ENCODE measurements at regions not wholly inside any gene's neighbourhood (a gene's known extent, or its start where the extent isn't known, plus 50 kb on each side); places are given as distances from the start of the nearest gene placed in this dataset.
A peak's percentile ranks its signal among the peaks of the same experiment; 100 is the strongest.

DNA sequence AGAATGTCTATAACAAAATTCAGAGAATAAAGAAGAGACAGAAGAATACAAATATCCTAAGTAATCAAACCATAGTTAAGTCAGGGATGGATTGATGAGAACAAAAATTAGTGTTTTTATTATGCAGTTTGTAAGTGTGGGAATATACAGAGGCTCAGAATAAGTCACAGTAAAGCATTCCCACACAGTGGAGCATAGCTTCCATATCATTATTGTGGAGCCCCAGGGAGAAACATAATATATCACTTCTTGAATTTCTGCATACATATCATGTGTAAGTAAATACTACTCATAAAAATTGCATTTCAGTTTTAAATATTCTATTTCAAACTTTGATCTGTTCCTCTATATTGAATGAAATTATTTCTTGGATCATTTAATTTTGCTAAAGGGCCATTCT, 790.4 kb downstream of the PLA2G4A start:
- Histone ChIP-seq H3K4me3 (no peak overlapping the region), H3K27ac (no peak overlapping the region), H3K36me3 (ENCODE audit: low read depth) (no peaks in the 10 kb centered on the region), H3K9me2 (ENCODE audit: insufficient read depth) (no peaks in the 10 kb centered on the region), H2AFZ (no peak overlapping the region), H3K79me2 (ENCODE audit: insufficient read depth) (no peaks in the 10 kb centered on the region), H3F3A (ENCODE audit: insufficient read depth) (no peaks in the 10 kb centered on the region), H3K9me3 (ENCODE audit: low read depth) (no peaks in the 10 kb centered on the region), H4K20me1 (ENCODE audit: insufficient read depth) (no peaks in the 10 kb centered on the region), H3K4me1 (ENCODE audit: insufficient read depth) (no peaks in the 10 kb centered on the region), H3K9ac (no peak overlapping the region), H3K27me3 (replicated peaks; ENCODE audit: insufficient read depth) (no peaks in the 10 kb centered on the region), H3K4me2 (ENCODE audit: unreplicated experiment) (no peak overlapping the region)
- no peak for DNase-seq
- no peak for TF ChIP-seq EZH2phosphoT487 (IDR thresholded peaks at IDR 0.05; ENCODE audit: insufficient read depth, low read depth)
- no peak for TF ChIP-seq EZH2 (IDR thresholded peaks at IDR 0.05; ENCODE audit: insufficient read depth, poor library complexity, severe bottlenecking)
- in situ Hi-C loops (cut with MboI), result no loop called here

DNA sequence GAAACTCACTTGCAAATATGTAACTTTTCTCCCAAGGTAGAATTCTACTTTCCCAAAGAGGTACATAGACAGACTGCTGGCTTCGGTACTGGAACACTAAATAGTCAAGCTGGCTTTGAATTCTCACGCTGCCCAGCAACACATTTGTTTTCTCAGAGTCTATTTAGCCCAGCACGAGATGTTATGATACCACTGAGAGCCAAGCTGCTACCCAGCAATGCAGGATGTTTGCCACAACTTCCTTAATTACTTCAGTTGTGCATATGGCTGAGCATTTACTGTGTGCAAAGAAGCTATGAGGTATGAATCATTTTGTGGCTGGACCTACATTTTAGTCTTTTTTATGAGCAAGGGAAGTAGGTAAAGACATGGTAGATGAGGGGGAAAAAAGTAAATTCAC, 793.2 kb downstream of the PLA2G4A start:
- Histone ChIP-seq H3K27me3 (replicated peaks; ENCODE audit: insufficient read depth) (no peaks in the 10 kb centered on the region), H3K4me3 (no peak overlapping the region), H3K9ac (no peak overlapping the region), H3K79me2 (ENCODE audit: insufficient read depth) (no peaks in the 10 kb centered on the region), H4K20me1 (ENCODE audit: insufficient read depth) (no peaks in the 10 kb centered on the region), H3K27ac (no peak overlapping the region), H3K4me2 (ENCODE audit: unreplicated experiment) (no peak overlapping the region), H3K9me2 (ENCODE audit: insufficient read depth) (no peaks in the 10 kb centered on the region), H3K36me3 (ENCODE audit: low read depth) (no peaks in the 10 kb centered on the region), H3K9me3 (ENCODE audit: low read depth) (no peaks in the 10 kb centered on the region), H3K4me1 (ENCODE audit: insufficient read depth) (peaks cover 3% of the 10 kb centered on the region; the same call in 1 of the 2 replicates), H3F3A (ENCODE audit: insufficient read depth) (no peaks in the 10 kb centered on the region), H2AFZ (no peak overlapping the region)
- DNase-seq, result peak; percentile 30
- WGBS, 2 experiments (ENCODE audit: low coverage in 1 of 2, low lambda C conversion rate in 2 of 2, missing lambda C conversion rate in 2 of 2), result 29 to 35% methylated on average over 3 of the region's 3 CpGs
- TF ChIP-seq EZH2 (IDR thresholded peaks at IDR 0.05; ENCODE audit: insufficient read depth, poor library complexity, severe bottlenecking) (no peak), EZH2phosphoT487 (IDR thresholded peaks at IDR 0.05; ENCODE audit: insufficient read depth, low read depth) (no peak)
- in situ Hi-C loops (cut with MboI), result no loop called here

DNA sequence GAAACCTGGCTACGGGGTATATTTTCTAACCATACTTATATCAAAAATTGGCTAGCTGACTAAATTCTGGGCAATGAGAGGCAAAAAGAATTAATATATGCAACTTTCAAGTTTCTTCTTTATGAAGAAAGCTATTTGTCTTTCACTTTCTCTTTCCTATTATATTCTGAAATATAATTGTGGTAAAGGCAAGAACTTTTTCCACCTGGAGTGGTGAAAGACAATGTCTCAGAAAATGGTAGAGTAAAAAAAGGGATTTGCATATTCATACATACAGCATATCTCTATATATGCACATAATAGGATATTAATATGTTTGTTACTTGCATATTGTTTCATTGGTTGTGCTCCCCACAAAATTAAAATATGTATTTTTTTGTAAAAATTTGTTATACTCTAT, 793.8 kb downstream of the PLA2G4A start:
- H3K4me2 ChIP-seq (ENCODE audit: unreplicated experiment), result no peak overlapping the region

DNA sequence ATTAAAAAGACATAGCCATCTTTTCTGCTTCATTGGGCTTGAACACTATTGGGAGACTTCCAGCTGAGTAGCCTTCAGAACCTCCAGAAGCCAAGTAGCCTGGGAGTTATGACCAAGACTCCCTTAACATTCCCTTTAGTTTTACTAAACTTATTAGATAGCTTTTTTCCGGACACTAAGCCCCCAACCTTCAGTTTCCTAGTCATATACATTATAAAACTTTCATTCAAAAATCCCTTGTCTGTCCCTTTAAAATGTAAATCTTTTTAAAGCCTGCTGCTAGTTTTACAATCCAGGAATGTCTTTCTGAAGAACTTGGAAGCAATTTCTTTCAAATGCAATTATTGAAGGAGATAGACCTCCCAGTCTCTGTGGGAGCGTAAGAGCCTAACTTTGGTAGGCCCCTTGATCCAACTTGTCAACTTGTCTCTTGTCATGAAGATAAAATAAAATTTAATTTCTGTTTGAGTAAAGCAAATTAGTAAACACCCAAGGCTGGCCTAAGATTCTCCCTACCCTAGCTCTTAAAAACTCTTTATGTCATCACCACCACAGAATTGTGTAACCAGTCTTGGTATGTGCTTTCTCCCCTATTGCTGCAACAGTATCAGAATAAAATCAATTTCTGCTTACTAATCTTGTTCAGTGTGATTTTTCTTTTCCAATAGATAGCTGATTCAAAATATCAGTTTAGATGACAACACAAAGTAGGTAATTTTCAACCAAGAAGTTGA, 796.2 kb downstream of the PLA2G4A start:
- Histone ChIP-seq H3K9me2 (ENCODE audit: insufficient read depth) (no peaks in the 10 kb centered on the region), H3K27ac (no peak overlapping the region), H3K79me2 (ENCODE audit: insufficient read depth) (no peaks in the 10 kb centered on the region), H2AFZ (no peak overlapping the region), H3F3A (ENCODE audit: insufficient read depth) (no peaks in the 10 kb centered on the region), H3K4me2 (ENCODE audit: unreplicated experiment) (no peak overlapping the region), H4K20me1 (ENCODE audit: insufficient read depth) (no peaks in the 10 kb centered on the region), H3K9ac (no peak overlapping the region), H3K9me3 (ENCODE audit: low read depth) (peaks cover under 1% of the 10 kb centered on the region), H3K4me3 (no peak overlapping the region), H3K27me3 (replicated peaks; ENCODE audit: insufficient read depth) (no peaks in the 10 kb centered on the region), H3K36me3 (ENCODE audit: low read depth) (no peaks in the 10 kb centered on the region), H3K4me1 (ENCODE audit: insufficient read depth) (peaks cover 3% of the 10 kb centered on the region; the same call in 1 of the 2 replicates)
- 44 to 49% methylated on average over 2 of the region's 2 CpGs for WGBS, 2 experiments (ENCODE audit: low coverage in 1 of 2, low lambda C conversion rate in 2 of 2, missing lambda C conversion rate in 2 of 2)
- peak; percentile 44 for DNase-seq
- no peak for TF ChIP-seq EZH2phosphoT487 (IDR thresholded peaks at IDR 0.05; ENCODE audit: insufficient read depth, low read depth)
- no peak for TF ChIP-seq EZH2 (IDR thresholded peaks at IDR 0.05; ENCODE audit: insufficient read depth, poor library complexity, severe bottlenecking)
- in situ Hi-C loops (cut with MboI), result no loop called here

More for the DNA sequence above, 793.8 kb downstream of the PLA2G4A start:
- H3K4me3 ChIP-seq, result no peak overlapping the region
- no peaks in the 10 kb centered on the region for H3K27me3 ChIP-seq (replicated peaks; ENCODE audit: insufficient read depth)
- no peaks in the 10 kb centered on the region for H4K20me1 ChIP-seq (ENCODE audit: insufficient read depth)
- no peaks in the 10 kb centered on the region for H3K36me3 ChIP-seq (ENCODE audit: low read depth)
- H3K79me2 ChIP-seq (ENCODE audit: insufficient read depth), result no peaks in the 10 kb centered on the region
- no peaks in the 10 kb centered on the region for H3K9me2 ChIP-seq (ENCODE audit: insufficient read depth)
- peaks cover 3% of the 10 kb centered on the region; the same call in 1 of the 2 replicates for H3K4me1 ChIP-seq (ENCODE audit: insufficient read depth)
- H3F3A ChIP-seq (ENCODE audit: insufficient read depth), result no peaks in the 10 kb centered on the region
- H3K27ac ChIP-seq, result no peak overlapping the region
- H3K9me3 ChIP-seq (ENCODE audit: low read depth), result no peaks in the 10 kb centered on the region
- in situ Hi-C loops (cut with MboI), result no loop called here
- no peak for DNase-seq
- WGBS, 2 experiments (ENCODE audit: low coverage in 1 of 2, low lambda C conversion rate in 2 of 2, missing lambda C conversion rate in 2 of 2), result 2 to 3% methylated on average over 1 of the region's 1 CpG
- H2AFZ ChIP-seq, result no peak overlapping the region
- TF ChIP-seq EZH2 (IDR thresholded peaks at IDR 0.05; ENCODE audit: insufficient read depth, poor library complexity, severe bottlenecking), result no peak
- TF ChIP-seq EZH2phosphoT487 (IDR thresholded peaks at IDR 0.05; ENCODE audit: insufficient read depth, low read depth), result no peak
- H3K9ac ChIP-seq, result no peak overlapping the region
